Stimulated activated CD8-positive, alpha-beta memory T cell treated with anti-CD3 and anti-CD28 coated beads, Interleukin-15, amount 100 ng/mL, for 1 hour (primary cell): ENCODE measurements at regions not wholly inside any gene's neighbourhood (a gene's known extent, or its start where the extent isn't known, plus 50 kb on each side); places are given as distances from the start of the nearest gene placed in this dataset.
"Not testable (repeated sequence)": the region's sequence is repeated elsewhere in the genome, so short reads cannot be mapped to it uniquely, and the experiment has no call there.

Source experiments
- DNase-seq: peaks from one replicate; pipeline ENCODE4 v3.0.0-alpha.2; 2020; ENCODE audit warnings: low read depth

- no peak for DNase-seq
Observed at GRCh38 chr1:56148326-56149193, 430.8 kb downstream of the PLPP3 start.

DNA sequence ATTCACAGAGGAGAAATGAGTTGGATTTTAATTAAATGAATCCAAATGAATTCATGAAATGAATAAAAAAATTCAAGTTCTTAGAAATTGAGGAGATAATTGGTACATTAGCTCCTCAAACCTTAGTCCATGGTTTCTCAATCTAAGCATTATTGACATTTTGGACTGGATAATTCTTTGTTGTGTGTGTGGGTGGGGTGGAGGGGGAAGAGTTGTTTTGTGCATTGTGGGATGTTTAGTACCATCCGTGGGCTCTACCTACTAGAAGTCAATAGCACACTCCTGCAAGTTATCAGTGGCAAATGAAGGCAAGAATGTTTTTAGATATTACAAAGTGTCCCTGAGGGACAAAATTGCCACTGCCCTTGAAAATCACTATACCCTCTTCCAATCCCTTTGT, 431.9 kb downstream of the PLPP3 start:
- DNase-seq, result no peak

DNA sequence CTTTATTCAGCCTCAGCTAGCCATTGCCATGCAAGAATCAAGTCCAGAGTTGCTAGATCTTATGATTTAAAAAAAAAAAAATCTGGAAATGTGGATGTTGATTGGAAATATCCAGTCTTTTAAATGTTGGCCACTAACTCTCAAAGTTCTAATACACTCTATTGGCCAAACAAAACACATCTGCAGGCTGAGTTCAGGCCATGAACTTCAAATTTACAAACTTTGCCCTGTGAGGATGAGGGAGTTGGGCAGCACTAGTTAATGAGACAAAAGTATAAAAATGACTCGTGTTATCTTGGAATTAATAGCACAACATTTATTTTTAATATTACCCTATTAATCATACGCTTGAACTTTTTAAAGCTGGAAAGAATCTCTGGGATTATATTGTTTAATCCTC, 432.3 kb downstream of the PLPP3 start:
- no peak for DNase-seq

- DNase-seq, result no peak
Observed at GRCh38 chr1:56146449-56146848, 432.9 kb downstream of the PLPP3 start.

GRCh38 chr1:56145581-56145980, 433.8 kb downstream of the PLPP3 start:
- DNase-seq, result no peak

DNA sequence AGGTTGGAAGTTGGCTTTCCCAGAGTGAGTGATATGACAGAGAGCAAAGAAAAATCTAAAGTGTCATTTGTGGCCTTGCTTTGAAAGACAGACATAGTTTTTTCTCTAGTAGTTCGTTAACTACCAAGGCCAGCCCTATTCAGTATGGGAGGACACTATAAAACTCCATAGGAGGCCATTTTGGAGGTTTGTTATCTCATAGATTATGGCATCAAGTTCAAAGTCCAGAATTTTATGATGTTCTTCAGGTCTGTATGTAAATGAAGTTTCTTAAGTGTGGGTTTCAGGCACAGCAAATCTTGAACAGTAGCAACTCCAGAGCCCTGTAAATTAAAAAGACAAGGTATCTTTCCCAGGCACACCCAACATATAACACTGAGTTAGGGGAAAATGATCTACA, 437.1 kb downstream of the PLPP3 start:
- no peak for DNase-seq

GRCh38 chr1:56139836-56140235, 439.5 kb downstream of the PLPP3 start:
- DNase-seq, result no peak

- DNase-seq, result no peak
Observed at GRCh38 chr1:56137521-56138505, 441.6 kb downstream of the PLPP3 start.

DNA sequence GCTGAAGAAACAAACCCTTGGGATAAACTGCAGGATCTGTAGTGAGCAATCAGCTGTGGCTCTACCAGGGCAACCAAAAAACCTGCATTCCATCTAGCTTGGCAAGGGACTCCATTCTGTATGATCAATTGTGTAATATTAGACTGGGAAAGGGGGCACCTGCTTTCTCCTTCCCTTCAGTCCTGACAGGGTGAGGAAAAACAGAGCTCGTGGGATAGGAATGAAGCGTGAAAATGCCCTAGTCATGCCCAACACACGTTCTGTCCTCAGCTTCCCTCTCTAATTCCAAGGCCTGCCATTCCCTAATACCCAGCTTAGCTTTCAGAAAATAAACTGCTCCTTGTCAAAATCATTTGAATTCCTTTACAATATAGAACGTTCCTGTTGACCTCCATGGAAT, 442.3 kb downstream of the PLPP3 start:
- DNase-seq, result no peak

- DNase-seq, result no peak
Observed at GRCh38 chr1:56135864-56136147, 443.6 kb downstream of the PLPP3 start.

- DNase-seq, result no peak
Observed at GRCh38 chr1:56135069-56135863, 444.1 kb downstream of the PLPP3 start.

DNA sequence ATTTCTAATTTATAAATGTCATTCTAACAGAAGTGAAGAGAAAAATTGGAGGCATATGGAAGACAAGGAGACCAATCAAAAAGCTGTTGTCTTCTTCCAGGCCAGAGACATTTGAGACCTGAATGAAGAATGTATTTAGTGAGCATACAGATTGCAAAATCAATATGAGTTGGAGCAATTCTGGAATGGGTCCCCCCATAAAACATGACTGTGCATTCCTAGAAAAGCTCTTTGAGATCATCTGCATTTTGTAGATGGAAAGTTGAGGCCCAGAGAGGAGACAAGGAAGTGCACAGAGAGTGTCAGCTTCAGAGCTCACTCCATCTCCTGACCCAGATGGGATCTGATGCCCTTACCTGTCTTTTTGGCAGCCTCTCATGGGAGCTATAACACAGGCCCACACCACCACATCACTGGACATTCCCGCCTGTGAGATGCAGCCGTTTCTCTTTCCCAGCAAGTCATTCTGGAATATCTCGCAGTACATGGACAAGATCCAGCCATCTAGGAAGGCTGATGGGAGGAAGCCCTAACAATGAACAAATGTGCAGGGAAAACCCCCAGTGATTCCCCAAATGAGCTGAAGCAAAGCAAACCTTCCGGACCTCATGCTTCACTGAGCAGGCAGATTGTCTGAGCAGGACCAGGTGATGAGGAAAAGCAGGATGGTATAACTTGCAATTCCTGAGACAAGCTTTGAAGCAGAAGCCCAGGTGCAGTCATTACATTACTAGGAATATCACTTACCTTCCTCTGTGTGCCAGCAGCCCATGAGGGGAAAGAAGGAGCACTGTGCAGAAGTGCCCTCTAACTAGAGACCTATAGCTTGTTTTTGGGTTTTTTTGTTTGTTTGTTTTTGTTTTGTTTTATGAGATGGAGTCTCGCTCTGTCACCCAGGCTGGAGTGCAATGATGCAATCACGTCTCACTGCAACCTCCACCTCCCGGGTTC, 445.6 kb downstream of the PLPP3 start:
- no peak for DNase-seq

- no peak for DNase-seq
Observed at GRCh38 chr1:56132520-56132919, 446.8 kb downstream of the PLPP3 start.

GRCh38 chr1:56129837-56130236, 449.5 kb downstream of the PLPP3 start:
- no peak for DNase-seq

DNA sequence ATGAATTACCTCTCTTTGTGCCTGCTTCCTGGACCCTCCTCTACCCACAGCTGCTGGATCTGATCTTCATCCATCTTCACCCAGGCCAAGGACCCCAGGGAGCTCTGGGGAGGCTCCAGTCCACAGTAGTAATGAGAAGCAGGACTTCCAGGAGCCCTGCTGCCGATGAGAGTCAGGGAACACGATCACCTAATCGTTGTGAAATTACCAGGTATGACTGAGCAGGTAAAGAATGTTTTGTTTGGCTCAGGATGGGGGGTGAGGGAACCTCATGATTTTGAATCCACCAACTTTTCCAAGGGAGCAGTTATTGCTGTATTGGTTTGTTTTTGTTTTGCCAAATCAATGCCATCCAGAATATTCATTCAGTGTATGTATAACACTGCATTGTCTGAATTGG, 454.0 kb downstream of the PLPP3 start:
- no peak for DNase-seq

GRCh38 chr1:56123826-56124225, 455.5 kb downstream of the PLPP3 start:
- DNase-seq, result no peak

- no peak for DNase-seq
Observed at GRCh38 chr1:56123421-56123820, 455.9 kb downstream of the PLPP3 start.

DNA sequence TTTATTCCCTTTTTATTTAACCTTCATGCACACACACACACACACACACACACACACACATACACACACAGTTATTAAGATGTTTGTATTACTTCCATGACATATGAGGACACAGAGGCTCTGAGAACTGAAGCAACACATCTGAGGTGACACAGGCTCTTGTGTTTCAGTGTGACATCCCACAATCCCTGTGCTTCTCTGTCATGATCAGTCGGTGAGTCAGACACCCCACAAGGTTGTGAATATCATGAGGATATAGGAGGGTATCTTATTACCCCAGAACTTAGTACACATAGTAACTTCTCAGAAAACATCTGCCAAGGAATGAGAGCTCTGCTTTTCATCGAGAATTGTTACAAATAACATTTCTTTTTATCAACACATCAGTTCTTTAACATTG, 459.3 kb downstream of the PLPP3 start:
- DNase-seq, result no peak

- DNase-seq, result not testable (repeated sequence)
Observed at GRCh38 chr1:56118676-56119075, 460.7 kb downstream of the PLPP3 start.

DNA sequence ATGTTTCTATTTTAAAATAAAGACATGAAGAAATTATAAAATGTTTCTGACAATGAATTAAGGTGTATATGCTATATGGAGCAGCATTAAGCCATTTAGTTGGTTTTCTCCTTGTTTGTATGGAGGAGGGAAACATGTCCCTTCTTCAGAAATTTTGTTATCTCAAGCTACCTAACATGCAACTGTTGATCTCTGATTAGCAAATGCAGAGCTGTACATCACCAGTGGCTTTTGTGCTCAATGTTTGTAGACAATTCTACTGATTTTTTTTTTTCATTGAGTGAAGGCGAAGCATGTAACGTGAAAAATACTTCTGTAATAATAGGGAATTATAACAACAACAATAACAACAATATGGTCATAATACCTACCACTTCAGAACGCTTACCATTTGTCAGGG, 463.7 kb downstream of the PLPP3 start:
- no peak for DNase-seq

GRCh38 chr1:56113679-56114078, 465.7 kb downstream of the PLPP3 start:
- DNase-seq, result no peak
